ENCODE measurements at regions not wholly inside any gene's neighbourhood (a gene's known extent, or its start where the extent isn't known, plus 50 kb on each side); places are given as distances from the start of the nearest gene placed in this dataset.

DNA sequence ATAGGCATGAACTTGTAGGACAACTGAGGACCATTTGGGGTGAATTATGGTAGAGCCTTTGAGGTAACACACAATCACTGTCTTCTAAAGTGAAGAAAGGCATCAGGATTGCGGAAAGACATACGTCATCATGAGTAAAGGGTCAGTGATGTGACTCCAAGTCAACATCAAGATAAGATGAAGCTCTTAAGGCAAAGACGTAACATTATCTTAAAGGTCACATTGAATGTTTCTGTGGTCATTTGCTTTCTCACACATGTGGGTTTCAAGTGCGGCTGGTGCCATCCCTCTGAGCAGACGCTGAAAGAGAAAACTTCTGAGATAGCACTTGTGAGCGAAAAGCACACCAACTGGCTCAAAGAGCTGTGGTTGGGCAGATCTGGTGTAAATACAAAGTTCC is 63.3 kb upstream of the GRAMD2B start:
- no peak for DNase-seq (ENCODE audit: low read depth in 2 of 2)

DNA sequence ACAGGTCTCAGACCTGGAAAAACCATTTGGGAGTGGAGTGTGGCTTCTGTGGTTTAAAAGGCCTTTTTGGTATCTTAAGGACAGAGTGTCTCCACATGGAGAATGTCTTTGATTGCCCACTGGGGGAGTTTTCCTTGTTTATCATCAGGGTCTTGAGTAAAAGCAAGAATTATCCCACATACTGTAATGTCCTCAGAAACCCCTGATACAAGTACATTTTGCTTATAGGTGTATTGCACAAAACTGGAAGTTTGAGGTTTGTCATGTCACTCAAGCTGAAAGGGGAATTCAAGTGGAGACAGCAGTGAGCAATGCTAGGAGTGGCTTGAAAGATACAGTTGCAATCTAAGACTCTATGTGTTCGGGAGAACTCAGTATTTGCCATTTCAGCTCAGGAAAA is 62.7 kb upstream of the GRAMD2B start:
- DNase-seq (ENCODE audit: low read depth in 2 of 2) = no peak

DNA sequence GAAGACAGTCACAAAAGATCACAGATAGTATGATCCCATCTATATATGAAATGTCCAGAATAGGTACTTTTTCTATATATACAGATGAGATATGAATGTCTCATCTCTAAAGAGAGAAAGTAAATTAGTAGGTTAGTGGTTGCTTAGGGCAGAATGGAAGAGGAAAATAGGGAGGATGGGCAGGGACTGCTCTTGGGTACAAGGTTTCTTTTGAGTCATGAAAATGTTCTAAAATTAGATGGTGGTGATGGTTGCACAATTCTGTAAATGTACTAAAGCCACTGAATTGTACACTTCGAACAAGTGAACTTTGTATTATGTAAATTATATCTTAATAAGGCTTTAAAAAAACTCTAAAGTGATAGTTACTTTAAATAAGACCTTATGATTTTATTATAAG is 59.6 kb upstream of the GRAMD2B start:
- no peak for DNase-seq (ENCODE audit: low read depth in 2 of 2)

DNA sequence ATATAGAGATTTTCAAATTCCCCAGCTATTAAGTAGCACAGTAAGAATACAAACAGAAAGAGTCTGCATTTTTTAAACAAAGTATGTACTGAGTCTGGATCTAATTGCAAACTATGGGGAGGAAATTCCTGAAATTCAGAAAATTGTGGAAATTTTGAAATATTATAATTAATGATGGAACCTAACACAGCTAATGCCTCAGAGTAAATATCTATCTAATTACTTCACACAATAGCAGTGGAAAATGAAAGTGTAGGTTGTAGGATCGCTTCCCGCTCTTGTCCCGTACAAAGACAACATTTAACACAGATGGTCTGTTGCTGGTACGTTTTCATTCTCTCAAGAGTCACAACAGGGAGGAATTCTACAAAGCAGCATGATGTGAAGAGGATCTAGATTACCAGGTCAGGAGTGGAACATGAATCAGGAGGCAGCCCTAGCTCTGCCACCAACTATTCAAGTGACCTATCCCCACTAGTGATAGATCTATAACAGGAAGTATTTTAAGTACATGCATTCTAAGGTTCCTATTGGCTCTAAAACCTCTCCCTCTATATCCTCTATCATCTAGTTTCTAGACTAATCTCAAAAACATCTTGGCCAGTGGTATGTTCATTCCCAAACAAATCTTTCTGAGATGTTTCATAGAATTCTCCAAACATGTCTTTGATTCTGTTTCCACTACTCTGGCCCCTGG is 58.9 kb upstream of the GRAMD2B start:
- DNase-seq (ENCODE audit: low read depth in 2 of 2) = no peak

DNA sequence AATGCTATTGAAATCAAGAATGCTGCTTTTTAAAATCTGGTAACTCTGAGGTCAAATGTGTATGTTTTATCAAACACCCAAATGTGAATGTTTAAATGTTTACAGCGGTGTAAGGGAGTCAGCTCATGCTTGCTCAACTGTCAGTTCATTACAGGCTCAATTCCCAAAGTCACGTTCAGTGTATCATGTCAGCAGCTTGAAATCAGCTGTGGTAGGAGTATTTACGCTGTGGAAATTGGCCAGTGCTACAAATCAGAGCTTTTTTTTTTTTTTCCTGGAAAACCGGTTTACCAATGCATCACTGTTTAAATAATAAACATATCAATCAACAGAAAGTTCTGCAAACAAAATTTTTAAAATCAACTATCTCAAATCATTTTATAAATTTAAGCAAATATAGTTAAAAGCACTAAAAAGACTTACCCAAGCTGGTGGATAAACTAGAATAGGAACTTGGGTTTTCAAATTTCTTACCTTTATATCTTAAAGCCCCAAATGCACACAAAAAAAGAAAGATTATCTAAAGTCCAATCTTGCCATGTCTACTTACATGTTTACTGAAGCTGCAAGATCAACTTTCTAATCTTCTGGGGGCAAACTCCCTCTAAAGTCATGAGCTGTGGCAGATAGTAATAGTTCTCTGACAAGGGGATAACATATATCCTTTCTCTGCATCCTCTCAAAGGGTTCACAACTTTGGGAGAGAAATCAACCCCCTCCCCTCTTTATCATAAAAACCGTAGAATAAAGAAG is 57.6 kb upstream of the GRAMD2B start:
- no peak for DNase-seq (ENCODE audit: low read depth in 2 of 2)

DNA sequence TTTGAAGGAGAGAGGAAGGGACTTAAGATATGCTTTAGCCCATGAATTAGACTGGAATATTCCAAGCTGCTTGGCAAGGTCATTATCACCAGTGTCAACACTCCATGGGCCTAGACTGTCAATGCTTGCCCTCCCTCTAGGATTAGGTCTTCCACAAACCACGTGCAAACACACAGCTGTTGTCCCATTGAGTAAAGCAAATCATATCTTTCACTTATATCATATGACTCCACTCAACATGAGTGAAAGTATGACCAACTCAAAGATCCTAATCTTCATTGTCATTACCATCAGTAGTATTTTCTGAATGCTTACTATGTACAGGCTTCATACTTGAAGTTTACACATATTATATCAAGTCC is 57.0 kb upstream of the GRAMD2B start:
- no peak for DNase-seq (ENCODE audit: low read depth in 2 of 2)

DNA sequence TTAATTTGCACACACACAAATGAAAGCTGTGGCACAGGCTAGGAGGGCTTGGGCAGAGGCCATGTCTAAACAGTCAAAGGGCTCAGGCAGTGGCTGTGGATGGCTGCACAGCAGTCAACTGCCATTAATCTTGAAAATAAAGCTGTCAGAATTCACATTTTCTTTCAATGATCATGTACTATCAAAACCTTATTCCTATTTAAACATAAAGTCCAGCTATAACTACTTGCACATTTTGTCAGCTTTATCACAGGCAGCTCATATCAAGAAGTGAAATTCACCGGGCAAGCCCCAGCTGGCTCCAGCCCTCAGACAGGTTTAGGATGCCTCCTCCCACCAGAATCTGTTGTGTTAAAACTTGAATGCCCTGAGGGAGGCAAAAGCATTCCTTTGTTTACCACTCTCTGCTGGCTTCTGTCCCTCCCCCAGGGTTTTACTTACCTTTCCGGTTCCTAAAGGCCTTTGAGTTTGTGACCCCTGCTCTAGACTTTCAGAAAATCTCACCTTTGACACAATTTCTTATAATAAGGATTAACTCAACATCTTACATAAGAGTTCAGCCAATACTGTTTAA is 54.9 kb upstream of the GRAMD2B start:
- no peak for DNase-seq (ENCODE audit: low read depth in 2 of 2)

DNA sequence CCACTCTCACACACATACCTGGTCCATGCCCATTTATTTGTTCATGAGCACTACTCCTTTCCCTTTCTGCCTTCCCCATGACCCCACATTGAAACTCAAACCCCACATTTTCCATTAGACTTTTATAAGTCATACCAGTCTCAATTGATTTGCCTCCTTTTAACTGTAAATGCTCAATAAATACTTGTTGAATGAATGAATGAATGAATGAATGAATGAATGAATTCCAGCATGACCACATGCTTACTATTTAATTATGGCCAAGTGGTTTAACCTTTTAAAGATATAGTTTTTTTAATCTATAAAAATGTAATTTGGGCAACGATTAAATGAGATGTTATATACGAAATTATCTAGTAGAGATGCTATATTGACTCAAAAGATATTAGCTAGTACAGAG is 54.1 kb upstream of the GRAMD2B start:
- no peak for DNase-seq (ENCODE audit: low read depth in 2 of 2)

DNA sequence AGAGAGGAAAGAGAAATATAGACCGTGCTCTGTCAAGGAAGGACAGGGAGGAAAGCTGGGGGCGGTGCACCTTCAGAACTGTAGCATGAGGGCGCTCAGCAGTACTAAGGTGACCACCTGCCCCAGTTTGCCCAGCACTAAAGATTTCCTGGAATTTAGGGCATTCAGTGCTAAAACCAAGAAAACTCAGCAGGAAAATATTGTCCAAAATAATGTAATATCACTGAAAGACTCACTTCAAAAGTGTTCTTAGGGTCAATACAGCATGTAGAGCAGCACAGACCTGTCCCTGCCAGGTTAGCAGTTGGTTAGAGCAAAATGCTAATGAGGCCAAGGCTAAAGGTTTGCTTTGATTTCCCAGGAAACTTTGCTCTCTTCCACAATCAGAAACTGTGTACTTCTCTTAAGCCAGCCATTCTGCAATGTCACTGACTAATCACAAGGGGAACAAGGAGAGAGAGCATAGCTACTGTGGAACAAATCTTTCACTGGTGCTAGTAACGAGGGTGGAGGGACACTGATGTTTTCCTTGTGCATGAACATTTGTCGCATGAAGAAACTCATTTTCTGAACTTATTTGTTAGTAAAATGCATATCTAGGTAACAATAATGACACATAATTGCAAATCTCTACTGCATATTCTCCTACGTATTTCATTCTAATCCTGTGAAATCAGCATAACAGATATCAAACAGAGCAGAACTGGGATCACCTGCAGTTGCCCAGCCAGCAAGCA is 53.0 kb upstream of the GRAMD2B start:
- DNase-seq (ENCODE audit: low read depth in 2 of 2) = no peak

DNA sequence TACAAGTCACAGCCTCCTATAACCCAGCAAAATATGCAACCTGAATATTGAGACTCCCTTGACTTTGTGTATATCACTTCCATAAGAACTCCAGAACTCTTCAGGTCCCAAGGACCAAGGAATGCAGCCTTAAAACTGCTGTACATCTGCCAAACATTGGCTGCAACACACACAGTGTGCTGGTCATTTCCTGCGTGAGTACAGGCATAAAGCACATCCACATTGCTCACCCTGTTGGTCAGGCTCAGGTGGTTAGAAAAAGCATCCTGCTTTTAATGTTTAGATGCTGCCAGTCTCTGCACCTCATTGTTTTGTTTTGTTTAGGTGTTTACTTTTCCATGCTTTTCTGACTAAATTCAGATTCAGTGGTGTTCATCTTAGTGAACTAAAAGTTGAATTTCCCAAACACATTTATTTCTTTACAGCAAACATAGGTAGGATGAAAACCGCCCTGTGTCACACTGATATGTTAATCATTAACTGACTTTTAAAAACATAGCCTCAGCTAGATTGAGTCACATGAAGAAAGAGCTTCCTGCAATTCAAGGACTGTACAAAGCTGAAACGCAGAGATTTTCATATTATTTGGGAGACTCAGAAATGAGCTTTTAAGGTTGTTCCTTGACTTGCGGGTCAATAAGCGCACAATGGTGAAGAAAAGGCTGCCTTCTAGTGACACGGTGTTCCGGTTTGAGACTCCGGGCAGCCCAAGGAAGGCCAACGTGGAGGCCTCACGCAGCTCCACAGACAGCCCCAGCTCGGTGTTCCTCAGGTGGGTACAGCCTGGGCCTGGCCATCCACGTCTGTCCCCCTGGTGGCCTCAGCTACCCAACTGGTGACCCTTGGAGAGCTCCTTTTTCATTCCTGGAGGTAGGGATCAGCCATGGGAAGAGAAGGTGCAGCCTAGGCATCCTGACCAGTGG is 52.2 kb upstream of the GRAMD2B start:
- no peak for DNase-seq (ENCODE audit: low read depth in 2 of 2)

DNA sequence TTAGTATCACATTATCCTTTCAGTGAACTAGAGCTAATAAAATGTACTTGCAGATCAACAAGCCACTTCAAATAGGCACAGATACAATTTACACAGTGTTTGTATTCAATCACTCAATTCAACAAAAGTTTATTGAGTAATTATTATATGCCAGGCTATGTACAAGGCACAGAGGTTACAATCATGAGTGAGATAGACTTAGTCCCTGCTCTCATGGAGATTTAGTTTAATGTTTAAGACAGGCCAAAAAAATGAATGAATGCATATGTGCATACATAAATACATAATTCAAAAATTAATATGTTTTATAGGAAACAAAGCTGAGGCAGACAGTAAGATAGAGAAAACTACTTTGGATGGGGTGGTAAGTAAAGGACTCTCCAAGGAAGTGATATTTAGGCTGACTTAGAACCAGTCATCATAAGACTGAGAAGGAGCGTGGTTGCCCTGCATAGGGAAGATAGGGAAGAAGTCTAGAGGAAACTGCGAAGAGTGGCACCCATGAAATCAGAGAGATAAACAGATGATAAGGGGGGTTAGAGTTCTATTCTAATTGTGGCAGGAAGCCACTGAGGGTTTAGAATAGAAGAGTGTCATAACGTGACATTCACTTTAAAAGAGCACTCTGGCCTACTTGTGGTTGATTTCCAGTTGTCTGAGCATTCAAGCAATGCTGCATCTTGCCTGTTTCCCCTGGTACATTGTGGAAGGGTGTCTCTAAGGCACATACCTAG is 49.7 kb upstream of the GRAMD2B start:
- DNase-seq (ENCODE audit: low read depth in 2 of 2) = no peak

Measured in stimulated activated CD8-positive, alpha-beta memory T cell treated with anti-CD3 and anti-CD28 coated beads, Interleukin-2, amount 100 ng/mL, for 1 hour (primary cell).